GM13977 (cell line): ENCODE measurements at regions not wholly inside any gene's neighbourhood (a gene's known extent, or its start where the extent isn't known, plus 50 kb on each side); places are given as distances from the start of the nearest gene placed in this dataset.

Experiments used
- DNase-seq: peaks from one replicate; pipeline ENCODE4 v3.0.0; 2012; ENCODE audit warnings: low spot score
- in situ Hi-C: fragments of 300-500 bp; cut with MboI; formaldehyde crosslinking; loops from one replicate; pipeline ENCODE4 v1.12.0; 2022; ENCODE audit warnings: low sequenced_read_pairs, low pct_unique_long_range_greater_than_20kb, mixed read lengths, inconsistent platforms; ENCODE audit not compliant: unreplicated experiment
- TF ChIP-seq, protein P1 (sequence below): IDR thresholded peaks from 2 replicates; pipeline ENCODE4 v1.5.1; 2012; ENCODE audit warnings: mild to moderate bottlenecking, control low read depth; ENCODE audit not compliant: insufficient read depth; ENCODE audit errors: extremely low read depth, missing control alignments

DNA sequence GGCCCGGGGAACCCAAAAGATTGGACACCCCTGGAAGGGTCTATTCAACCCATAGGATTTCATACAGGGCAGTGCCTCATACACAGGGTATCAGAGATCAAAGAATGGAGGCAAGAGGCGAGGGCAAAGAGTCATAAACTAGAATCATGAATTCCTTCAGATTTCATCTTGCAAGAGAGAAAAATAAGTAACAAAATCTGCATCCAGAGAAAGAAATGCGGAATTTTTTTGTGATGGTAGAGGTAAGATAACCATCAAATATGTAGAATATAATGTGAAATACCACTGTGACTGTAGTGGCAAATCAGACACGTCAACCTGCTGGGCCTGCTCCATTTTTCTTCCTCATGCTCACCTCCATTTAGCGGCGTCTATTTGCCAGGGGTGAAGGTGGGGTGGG is 143.6 kb downstream of the SNX18 start:
- TF ChIP-seq, protein P1, sequence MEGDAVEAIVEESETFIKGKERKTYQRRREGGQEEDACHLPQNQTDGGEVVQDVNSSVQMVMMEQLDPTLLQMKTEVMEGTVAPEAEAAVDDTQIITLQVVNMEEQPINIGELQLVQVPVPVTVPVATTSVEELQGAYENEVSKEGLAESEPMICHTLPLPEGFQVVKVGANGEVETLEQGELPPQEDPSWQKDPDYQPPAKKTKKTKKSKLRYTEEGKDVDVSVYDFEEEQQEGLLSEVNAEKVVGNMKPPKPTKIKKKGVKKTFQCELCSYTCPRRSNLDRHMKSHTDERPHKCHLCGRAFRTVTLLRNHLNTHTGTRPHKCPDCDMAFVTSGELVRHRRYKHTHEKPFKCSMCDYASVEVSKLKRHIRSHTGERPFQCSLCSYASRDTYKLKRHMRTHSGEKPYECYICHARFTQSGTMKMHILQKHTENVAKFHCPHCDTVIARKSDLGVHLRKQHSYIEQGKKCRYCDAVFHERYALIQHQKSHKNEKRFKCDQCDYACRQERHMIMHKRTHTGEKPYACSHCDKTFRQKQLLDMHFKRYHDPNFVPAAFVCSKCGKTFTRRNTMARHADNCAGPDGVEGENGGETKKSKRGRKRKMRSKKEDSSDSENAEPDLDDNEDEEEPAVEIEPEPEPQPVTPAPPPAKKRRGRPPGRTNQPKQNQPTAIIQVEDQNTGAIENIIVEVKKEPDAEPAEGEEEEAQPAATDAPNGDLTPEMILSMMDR: no peak
- in situ Hi-C loops: no loop called here
- no peak for DNase-seq

GRCh38 chr5:54659700-54660131 is 142.2 kb downstream of the SNX18 start:
- DNase-seq: no peak
- in situ Hi-C loops: no loop called here
- TF ChIP-seq, protein P1: no peak

GRCh38 chr5:54658010-54658409 is 140.5 kb downstream of the SNX18 start:
- TF ChIP-seq, protein P1: no peak
- in situ Hi-C loops: no loop called here
- no peak for DNase-seq

DNA sequence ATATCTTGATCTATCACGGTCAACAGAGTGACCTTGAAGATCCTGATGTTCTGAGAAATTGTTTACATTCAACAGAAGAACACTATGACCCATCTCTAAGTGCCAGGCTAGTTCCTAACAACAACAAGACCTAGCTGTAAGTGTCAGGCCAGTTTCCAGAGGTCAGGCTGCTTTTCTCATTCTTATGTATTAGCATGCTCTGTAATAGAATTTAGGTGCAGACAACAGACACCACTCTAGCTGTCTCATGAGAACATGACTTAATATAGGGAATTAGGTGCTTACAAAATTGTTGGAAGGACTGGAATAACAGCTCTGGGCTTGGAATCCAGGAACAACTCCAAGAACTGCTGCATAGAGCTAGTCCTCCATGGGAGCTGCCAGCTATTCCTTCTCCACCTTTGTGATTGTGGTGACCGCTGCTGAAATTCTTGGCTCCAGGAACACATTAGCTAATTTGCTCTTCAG is 138.7 kb downstream of the SNX18 start:
- no peak for DNase-seq
- in situ Hi-C loops: no loop called here
- TF ChIP-seq, protein P1: no peak

DNA sequence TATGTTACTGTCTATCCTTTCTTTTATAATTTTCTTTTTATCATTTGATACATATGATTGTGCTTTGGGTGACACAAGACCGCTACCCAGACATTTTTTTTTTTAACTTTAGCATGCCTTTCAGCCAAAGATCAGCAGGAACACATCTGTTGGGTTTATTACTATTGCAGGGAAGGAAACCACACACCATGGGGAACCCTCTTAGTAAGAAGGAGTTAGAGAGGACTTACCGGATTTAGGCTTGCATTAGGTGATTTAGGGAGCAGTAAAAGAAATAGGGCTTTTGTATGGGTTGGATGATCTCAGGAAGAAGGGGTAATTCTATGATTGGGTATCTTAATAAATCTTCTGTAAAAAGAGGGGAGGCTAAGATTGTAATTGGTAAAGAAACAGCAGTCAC is 138.2 kb downstream of the SNX18 start:
- TF ChIP-seq, protein P1: no peak
- in situ Hi-C loops: no loop called here

GRCh38 chr5:54655266-54655665 is 137.7 kb downstream of the SNX18 start:
- TF ChIP-seq, protein P1: no peak
- in situ Hi-C loops: no loop called here
- DNase-seq: no peak

More for the DNA sequence above, 138.2 kb downstream of the SNX18 start:
- no peak for DNase-seq

- in situ Hi-C loops: no loop called here
- DNase-seq: no peak
- TF ChIP-seq, protein P1: no peak
Observed at GRCh38 chr5:54653956-54654614, 136.5 kb downstream of the SNX18 start.
